ENCODE measurements at regions not wholly inside any gene's neighbourhood (a gene's known extent, or its start where the extent isn't known, plus 50 kb on each side); places are given as distances from the start of the nearest gene placed in this dataset.

- DNase-seq (ENCODE audit: low spot score in 2 of 2) = no peak
These were observed 537.7 kb upstream of the MDFIC2 start for GRCh38 chr3:70849911-70850699.

GRCh38 chr3:70840106-70840870, 527.9 kb upstream of the MDFIC2 start:
- DNase-seq (ENCODE audit: low spot score in 2 of 2) = no peak
- FAIRE-seq = no peak

More at GRCh38 chr3:70849911-70850699, 537.7 kb upstream of the MDFIC2 start:
- no peak for FAIRE-seq

- DNase-seq (ENCODE audit: low spot score in 2 of 2) = no peak
- FAIRE-seq = no peak
These were observed 521.0 kb upstream of the MDFIC2 start for GRCh38 chr3:70833239-70833960.

GRCh38 chr3:70832834-70833205, 520.4 kb upstream of the MDFIC2 start:
- no peak for FAIRE-seq
- DNase-seq (ENCODE audit: low spot score in 2 of 2) = no peak

- FAIRE-seq (no peak), DNase-seq (ENCODE audit: low spot score in 2 of 2) (no peak)
These were observed 519.8 kb upstream of the MDFIC2 start for GRCh38 chr3:70832089-70832833.

- FAIRE-seq = no peak
These were observed 516.7 kb upstream of the MDFIC2 start for GRCh38 chr3:70829092-70829491.

GRCh38 chr3:70824773-70825172, 512.3 kb upstream of the MDFIC2 start:
- FAIRE-seq (no peak), DNase-seq (ENCODE audit: low spot score in 2 of 2) (no peak)

More at GRCh38 chr3:70829092-70829491, 516.7 kb upstream of the MDFIC2 start:
- no peak for DNase-seq (ENCODE audit: low spot score in 2 of 2)

GRCh38 chr3:70824078-70824477, 511.6 kb upstream of the MDFIC2 start:
- no peak for FAIRE-seq
- no peak for DNase-seq (ENCODE audit: low spot score in 2 of 2)

- DNase-seq (ENCODE audit: low spot score in 2 of 2) (no peak), FAIRE-seq (no peak)
These were observed 511.2 kb upstream of the MDFIC2 start for GRCh38 chr3:70823622-70824021.

GRCh38 chr3:70822669-70823068, 510.2 kb upstream of the MDFIC2 start:
- DNase-seq (ENCODE audit: low spot score in 2 of 2) (no peak), FAIRE-seq (no peak)

GRCh38 chr3:70821602-70822001, 509.2 kb upstream of the MDFIC2 start:
- DNase-seq (ENCODE audit: low spot score in 2 of 2) = no peak
- FAIRE-seq = no peak

- FAIRE-seq = no peak
These were observed 508.0 kb upstream of the MDFIC2 start for GRCh38 chr3:70820397-70820796.

GRCh38 chr3:70818145-70818544, 505.7 kb upstream of the MDFIC2 start:
- DNase-seq (ENCODE audit: low spot score in 2 of 2) = no peak
- FAIRE-seq = no peak

More at GRCh38 chr3:70820397-70820796, 508.0 kb upstream of the MDFIC2 start:
- DNase-seq (ENCODE audit: low spot score in 2 of 2) = no peak

- DNase-seq (ENCODE audit: low spot score in 2 of 2) (no peak), FAIRE-seq (no peak)
These were observed 503.9 kb upstream of the MDFIC2 start for GRCh38 chr3:70816346-70816745.

GRCh38 chr3:70815817-70816216, 503.4 kb upstream of the MDFIC2 start:
- FAIRE-seq (no peak), DNase-seq (ENCODE audit: low spot score in 2 of 2) (no peak)

- DNase-seq (ENCODE audit: low spot score in 2 of 2) = no peak
- no peak for FAIRE-seq
These were observed 500.9 kb upstream of the MDFIC2 start for GRCh38 chr3:70813311-70813710.

- DNase-seq (ENCODE audit: low spot score in 2 of 2) (no peak), FAIRE-seq (no peak)
These were observed 499.4 kb upstream of the MDFIC2 start for GRCh38 chr3:70811880-70812279.

GRCh38 chr3:70808881-70809280, 496.4 kb upstream of the MDFIC2 start:
- DNase-seq (ENCODE audit: low spot score in 2 of 2) (no peak), FAIRE-seq (no peak)

- no peak for FAIRE-seq
These were observed 494.1 kb upstream of the MDFIC2 start for GRCh38 chr3:70806556-70806955.

GRCh38 chr3:70806021-70806420, 493.6 kb upstream of the MDFIC2 start:
- DNase-seq (ENCODE audit: low spot score in 2 of 2) (no peak), FAIRE-seq (no peak)

More at GRCh38 chr3:70806556-70806955, 494.1 kb upstream of the MDFIC2 start:
- DNase-seq (ENCODE audit: low spot score in 2 of 2) = no peak

Data from frontal cortex (tissue), 3 donors.